ENCODE measurements at regions not wholly inside any gene's neighbourhood (a gene's known extent, or its start where the extent isn't known, plus 50 kb on each side); places are given as distances from the start of the nearest gene placed in this dataset.

DNA sequence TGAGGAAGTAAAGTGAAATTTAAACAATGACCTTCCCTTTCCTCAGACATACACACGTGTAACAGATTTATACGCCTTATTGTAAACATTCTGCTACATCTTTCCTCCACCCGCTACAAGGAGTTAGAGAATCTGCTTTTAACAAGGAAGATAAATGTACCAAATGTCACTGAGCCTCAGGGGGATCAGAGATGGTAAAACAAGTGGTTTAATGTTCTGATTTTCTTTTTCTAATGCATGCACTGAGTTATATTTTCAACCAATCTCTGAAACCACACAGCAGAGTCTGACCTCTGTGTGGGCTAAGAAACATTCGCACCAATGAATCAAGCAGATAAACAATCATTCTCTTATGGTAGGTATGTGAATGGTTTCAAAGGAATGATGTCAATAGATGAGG is 599.5 kb downstream of the ARL4A start:
- intact Hi-C loops (cut with DNase I): loop anchor here in 1 of 2 donors (10.0 kb wide), 1 partner anchor 1168 kb away; no protein-coding TSS in a partner anchor
- 28 to 43% methylated on average over 4 of the region's 4 CpGs for WGBS, 2 donors

DNA sequence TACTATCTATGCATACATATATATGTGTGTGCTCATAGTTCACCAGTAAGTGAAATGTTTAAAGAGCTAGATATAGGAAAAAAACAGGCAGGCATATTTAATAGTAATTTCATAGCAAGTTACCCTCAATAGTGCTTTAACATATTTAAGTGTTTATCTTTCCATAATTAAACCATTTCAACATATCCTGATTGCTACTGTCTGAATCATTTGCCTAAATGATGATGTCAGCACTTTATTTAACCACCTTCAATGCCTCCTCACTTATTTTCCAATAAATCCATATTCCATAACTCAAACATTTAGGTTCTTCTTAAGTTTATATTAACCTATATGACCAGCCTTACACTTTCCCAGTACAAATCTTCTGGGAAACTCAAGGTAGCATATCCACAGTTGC is 601.1 kb downstream of the ARL4A start:
- no peak overlapping the region for H3K4me3 ChIP-seq (ENCODE audit: low read length in 2 of 2)
- H3K27ac ChIP-seq (ENCODE audit: low read depth in 1 of 2, low read length in 2 of 2): no peak overlapping the region

More for the DNA sequence above, 599.5 kb downstream of the ARL4A start:
- no peak overlapping the region for H3K27ac ChIP-seq (ENCODE audit: low read depth in 1 of 2, low read length in 2 of 2)
- H3K4me3 ChIP-seq (ENCODE audit: low read length in 2 of 2): no peak overlapping the region
- ATAC-seq (ENCODE audit: low FRiP score) (no peak), DNase-seq (no peak)
- H3K9me3 ChIP-seq (ENCODE audit: control insufficient read depth, low read length): no peaks in the 10 kb centered on the region
- no peaks in the 10 kb centered on the region for H3K27me3 ChIP-seq (ENCODE audit: control insufficient read depth in 1 of 2, insufficient read depth in 2 of 2, low read length in 1 of 2)
- no peaks in the 10 kb centered on the region for H3K4me1 ChIP-seq (ENCODE audit: control insufficient read depth in 1 of 2, insufficient read depth in 2 of 2, low read length in 2 of 2)
- no peaks in the 10 kb centered on the region for H3K36me3 ChIP-seq (ENCODE audit: control insufficient read depth in 1 of 2, insufficient read depth in 2 of 2, low read length in 1 of 2)

DNA sequence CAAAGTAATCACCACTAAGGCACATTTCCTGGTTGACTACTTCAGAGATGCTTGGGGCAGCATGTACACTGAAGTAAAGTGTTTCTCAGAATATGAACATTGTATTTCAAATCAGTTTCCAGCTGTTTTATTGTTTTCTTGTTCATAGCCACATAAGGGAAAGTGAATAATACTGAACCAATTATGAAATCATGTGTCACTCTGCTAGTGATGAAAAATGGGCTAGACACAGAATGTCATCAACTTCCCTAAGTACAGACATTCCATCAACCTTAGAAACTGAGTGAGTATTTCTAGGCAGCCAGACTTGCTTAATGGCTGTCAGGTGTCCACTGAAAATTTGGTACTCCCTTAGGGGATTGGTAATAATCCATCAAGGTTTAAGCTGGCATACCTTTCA is 603.5 kb downstream of the ARL4A start:
- no peak for ATAC-seq (ENCODE audit: low FRiP score)
- intact Hi-C loops (cut with DNase I): no loop called here

More for the DNA sequence above, 601.1 kb downstream of the ARL4A start:
- DNase-seq (no peak), ATAC-seq (ENCODE audit: low FRiP score) (no peak)
- H3K9me3 ChIP-seq (ENCODE audit: control insufficient read depth, low read length): no peaks in the 10 kb centered on the region
- intact Hi-C loops (cut with DNase I): loop anchor here in 1 of 2 donors (10.0 kb wide), 1 partner anchor 1166 kb away; no protein-coding TSS in a partner anchor
- no peaks in the 10 kb centered on the region for H3K4me1 ChIP-seq (ENCODE audit: control insufficient read depth in 1 of 2, insufficient read depth in 2 of 2, low read length in 2 of 2)
- H3K27me3 ChIP-seq (ENCODE audit: control insufficient read depth in 1 of 2, insufficient read depth in 2 of 2, low read length in 1 of 2): no peaks in the 10 kb centered on the region
- no peaks in the 10 kb centered on the region for H3K36me3 ChIP-seq (ENCODE audit: control insufficient read depth in 1 of 2, insufficient read depth in 2 of 2, low read length in 1 of 2)

DNA sequence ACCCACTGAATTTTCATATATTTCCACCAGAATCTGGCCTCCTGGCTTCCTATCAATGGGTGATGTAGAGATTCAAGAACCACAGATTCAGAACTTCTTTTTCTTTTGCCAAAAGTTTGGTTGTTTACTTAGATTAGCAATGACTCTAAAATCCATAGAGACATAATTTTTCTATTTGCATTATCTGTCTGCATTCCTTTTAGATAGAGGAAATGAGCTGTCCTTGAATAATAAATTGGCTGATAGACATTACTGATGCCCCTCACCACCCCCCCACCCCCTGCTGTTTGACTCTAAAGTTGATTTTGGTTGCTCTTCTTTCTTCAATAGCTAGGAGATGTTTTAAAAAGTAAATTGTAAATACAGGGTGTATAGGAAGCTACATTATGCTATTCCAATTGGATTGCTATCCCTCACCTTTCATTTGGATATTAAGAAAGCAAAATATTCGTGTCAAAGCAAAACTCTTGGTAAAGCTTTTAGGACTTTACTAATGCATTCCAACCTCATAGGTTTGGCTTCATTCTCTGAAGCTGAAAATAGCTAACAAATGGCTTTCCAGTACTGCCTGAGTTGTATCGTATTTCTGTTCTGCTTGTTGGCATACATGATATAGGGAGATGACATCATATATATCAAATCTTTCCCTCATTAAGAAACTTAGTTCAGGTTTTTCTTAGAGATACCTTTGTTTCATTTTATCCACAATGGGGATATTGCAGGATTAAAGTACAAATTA is 606.0 kb downstream of the ARL4A start:
- Histone ChIP-seq H3K4me1 (ENCODE audit: control insufficient read depth in 1 of 2, insufficient read depth in 2 of 2, low read length in 2 of 2) (no peaks in the 10 kb centered on the region), H3K27ac (ENCODE audit: low read depth in 1 of 2, low read length in 2 of 2) (no peak overlapping the region), H3K9me3 (ENCODE audit: control insufficient read depth, low read length) (no peaks in the 10 kb centered on the region), H3K27me3 (ENCODE audit: control insufficient read depth in 1 of 2, insufficient read depth in 2 of 2, low read length in 1 of 2) (no peaks in the 10 kb centered on the region), H3K36me3 (ENCODE audit: control insufficient read depth in 1 of 2, insufficient read depth in 2 of 2, low read length in 1 of 2) (no peaks in the 10 kb centered on the region), H3K4me3 (ENCODE audit: low read length in 2 of 2) (no peak overlapping the region)
- no peak for ATAC-seq (ENCODE audit: low FRiP score)
- intact Hi-C loops (cut with DNase I): no loop called here
- DNase-seq: no peak
- WGBS, 2 donors: 8 to 18% methylated on average over 2 of the region's 2 CpGs

More for the DNA sequence above, 603.5 kb downstream of the ARL4A start:
- Histone ChIP-seq H3K27me3 (ENCODE audit: control insufficient read depth in 1 of 2, insufficient read depth in 2 of 2, low read length in 1 of 2) (no peaks in the 10 kb centered on the region), H3K4me1 (ENCODE audit: control insufficient read depth in 1 of 2, insufficient read depth in 2 of 2, low read length in 2 of 2) (no peaks in the 10 kb centered on the region), H3K36me3 (ENCODE audit: control insufficient read depth in 1 of 2, insufficient read depth in 2 of 2, low read length in 1 of 2) (no peaks in the 10 kb centered on the region), H3K4me3 (ENCODE audit: low read length in 2 of 2) (no peak overlapping the region), H3K27ac (ENCODE audit: low read depth in 1 of 2, low read length in 2 of 2) (no peak overlapping the region), H3K9me3 (ENCODE audit: control insufficient read depth, low read length) (no peaks in the 10 kb centered on the region)
- DNase-seq: no peak

DNA sequence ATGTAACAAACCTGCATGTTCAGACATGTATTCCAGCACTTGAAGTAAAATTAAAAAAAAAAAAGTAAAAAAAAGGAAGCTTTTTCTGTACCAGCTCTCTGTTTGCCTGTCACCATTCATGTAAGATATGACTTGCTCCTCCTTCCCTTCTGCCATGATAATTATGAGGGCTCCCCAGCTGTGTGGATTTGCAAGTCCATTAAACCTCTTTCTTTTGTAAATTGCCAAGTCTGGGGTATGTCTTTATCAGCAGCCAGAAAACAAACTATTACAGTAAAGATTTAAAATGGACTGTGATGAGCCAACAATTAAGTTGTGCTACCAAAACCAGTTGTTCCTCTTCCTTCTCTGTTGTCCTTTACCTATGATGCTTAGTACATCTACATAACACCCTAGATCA is 619.6 kb downstream of the ARL4A start:
- no peak for DNase-seq
- no peaks in the 10 kb centered on the region for H3K4me1 ChIP-seq (ENCODE audit: control insufficient read depth in 1 of 2, insufficient read depth in 2 of 2, low read length in 2 of 2)
- no peaks in the 10 kb centered on the region for H3K27me3 ChIP-seq (ENCODE audit: control insufficient read depth in 1 of 2, insufficient read depth in 2 of 2, low read length in 1 of 2)
- no peak overlapping the region for H3K4me3 ChIP-seq (ENCODE audit: low read length in 2 of 2)
- H3K27ac ChIP-seq (ENCODE audit: low read depth in 1 of 2, low read length in 2 of 2): no peak overlapping the region
- ATAC-seq (ENCODE audit: low FRiP score): no peak
- H3K9me3 ChIP-seq (ENCODE audit: control insufficient read depth, low read length): no peaks in the 10 kb centered on the region
- intact Hi-C loops (cut with DNase I): no loop called here
- no peaks in the 10 kb centered on the region for H3K36me3 ChIP-seq (ENCODE audit: control insufficient read depth in 1 of 2, insufficient read depth in 2 of 2, low read length in 1 of 2)

DNA sequence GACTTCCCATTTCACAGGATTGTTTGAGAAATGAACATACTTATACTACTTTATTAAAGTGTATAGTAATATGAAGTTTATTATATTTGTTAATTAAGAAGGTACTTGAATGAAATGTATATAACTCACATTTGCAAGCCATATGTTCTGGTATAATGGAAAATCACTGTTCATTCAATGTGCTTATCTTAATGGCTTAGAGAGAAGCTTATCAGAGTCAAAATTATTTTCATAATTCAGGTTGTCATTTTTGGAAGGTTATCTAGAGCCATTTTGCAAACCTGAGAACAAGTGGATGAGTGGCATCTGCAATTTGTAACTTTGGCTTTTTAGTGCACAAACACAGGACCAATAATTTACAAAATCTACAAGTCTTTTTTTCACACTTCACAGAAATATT is 621.0 kb downstream of the ARL4A start:
- no peak for DNase-seq
- no peak for ATAC-seq (ENCODE audit: low FRiP score)
- H3K36me3 ChIP-seq (ENCODE audit: control insufficient read depth in 1 of 2, insufficient read depth in 2 of 2, low read length in 1 of 2): no peaks in the 10 kb centered on the region
- H3K9me3 ChIP-seq (ENCODE audit: control insufficient read depth, low read length): no peaks in the 10 kb centered on the region
- no peak overlapping the region for H3K4me3 ChIP-seq (ENCODE audit: low read length in 2 of 2)
- H3K4me1 ChIP-seq (ENCODE audit: control insufficient read depth in 1 of 2, insufficient read depth in 2 of 2, low read length in 2 of 2): no peaks in the 10 kb centered on the region
- no peak overlapping the region for H3K27ac ChIP-seq (ENCODE audit: low read depth in 1 of 2, low read length in 2 of 2)
- intact Hi-C loops (cut with DNase I): no loop called here
- H3K27me3 ChIP-seq (ENCODE audit: control insufficient read depth in 1 of 2, insufficient read depth in 2 of 2, low read length in 1 of 2): no peaks in the 10 kb centered on the region

DNA sequence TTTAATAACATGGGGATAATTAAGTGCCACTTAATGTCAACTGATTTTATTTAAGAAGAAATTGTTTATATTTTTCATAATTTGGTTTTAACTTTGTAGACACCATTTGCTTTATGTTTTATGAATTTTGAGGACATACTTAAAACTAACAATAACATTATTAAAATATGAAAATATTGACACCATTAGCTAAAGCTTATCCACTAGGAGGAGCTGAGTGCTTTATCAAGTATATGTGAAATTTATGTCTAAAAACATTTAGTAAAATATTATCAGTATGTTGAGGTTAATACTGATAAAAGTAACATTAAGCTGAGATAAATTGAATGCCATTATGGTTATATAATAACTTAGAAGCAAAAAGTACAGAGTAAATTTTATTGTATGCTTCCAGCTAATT is 622.1 kb downstream of the ARL4A start:
- DNase-seq: no peak
- ATAC-seq (ENCODE audit: low FRiP score): no peak
- intact Hi-C loops (cut with DNase I): no loop called here
- Histone ChIP-seq H3K4me3 (ENCODE audit: low read length in 2 of 2) (no peak overlapping the region), H3K9me3 (ENCODE audit: control insufficient read depth, low read length) (no peaks in the 10 kb centered on the region), H3K27me3 (ENCODE audit: control insufficient read depth in 1 of 2, insufficient read depth in 2 of 2, low read length in 1 of 2) (no peaks in the 10 kb centered on the region), H3K27ac (ENCODE audit: low read depth in 1 of 2, low read length in 2 of 2) (no peak overlapping the region), H3K4me1 (ENCODE audit: control insufficient read depth in 1 of 2, insufficient read depth in 2 of 2, low read length in 2 of 2) (no peaks in the 10 kb centered on the region), H3K36me3 (ENCODE audit: control insufficient read depth in 1 of 2, insufficient read depth in 2 of 2, low read length in 1 of 2) (no peaks in the 10 kb centered on the region)

DNA sequence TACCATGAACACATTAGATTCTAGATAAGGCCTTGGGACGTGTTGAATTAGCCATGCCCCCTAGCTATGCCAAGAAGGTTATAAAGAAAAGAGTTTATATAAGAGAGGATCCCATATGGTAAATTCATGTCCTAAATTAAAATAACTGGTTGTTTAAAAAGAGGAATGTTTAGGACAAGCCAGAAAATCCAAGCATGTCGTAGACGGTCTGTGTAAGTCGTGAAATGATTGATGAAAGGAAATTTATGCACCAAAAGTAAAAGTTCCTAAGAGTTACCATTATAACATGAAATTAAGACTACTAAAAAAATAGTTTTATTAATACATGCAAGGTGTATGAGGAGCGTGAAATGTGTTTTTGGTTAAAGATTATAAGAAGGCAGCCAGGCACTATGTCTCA is 624.9 kb downstream of the ARL4A start:
- Histone ChIP-seq H3K4me1 (ENCODE audit: control insufficient read depth in 1 of 2, insufficient read depth in 2 of 2, low read length in 2 of 2) (no peaks in the 10 kb centered on the region), H3K4me3 (ENCODE audit: low read length in 2 of 2) (no peak overlapping the region), H3K27me3 (ENCODE audit: control insufficient read depth in 1 of 2, insufficient read depth in 2 of 2, low read length in 1 of 2) (no peaks in the 10 kb centered on the region), H3K27ac (ENCODE audit: low read depth in 1 of 2, low read length in 2 of 2) (no peak overlapping the region), H3K36me3 (ENCODE audit: control insufficient read depth in 1 of 2, insufficient read depth in 2 of 2, low read length in 1 of 2) (no peaks in the 10 kb centered on the region), H3K9me3 (ENCODE audit: control insufficient read depth, low read length) (no peaks in the 10 kb centered on the region)
- 80 to 86% methylated on average over 5 of the region's 5 CpGs for WGBS, 2 donors
- intact Hi-C loops (cut with DNase I): no loop called here
- ATAC-seq (ENCODE audit: low FRiP score): no peak
- DNase-seq: no peak

DNA sequence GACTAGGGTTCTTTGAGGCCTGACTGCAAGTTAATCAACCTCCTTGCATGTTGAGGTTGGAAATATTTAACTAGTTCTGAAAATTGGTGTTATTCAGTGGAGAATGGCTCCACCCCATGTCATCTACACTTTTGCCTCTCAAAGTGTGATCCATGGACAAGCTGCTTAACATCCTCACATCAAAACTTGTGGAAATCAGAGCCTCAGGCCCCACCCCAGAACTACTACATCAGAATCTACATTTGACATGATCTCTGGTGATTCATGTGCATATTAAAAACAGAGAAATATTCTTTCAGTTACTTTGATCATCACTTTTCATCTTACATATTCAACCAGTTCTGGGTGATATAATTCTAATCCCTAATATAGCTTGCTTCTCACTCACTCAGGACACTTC is 632.9 kb downstream of the ARL4A start:
- no peak overlapping the region for H3K4me3 ChIP-seq (ENCODE audit: low read length in 2 of 2)
- H3K4me1 ChIP-seq (ENCODE audit: control insufficient read depth in 1 of 2, insufficient read depth in 2 of 2, low read length in 2 of 2): no peaks in the 10 kb centered on the region
- ATAC-seq (ENCODE audit: low FRiP score): no peak
- H3K9me3 ChIP-seq (ENCODE audit: control insufficient read depth, low read length): no peaks in the 10 kb centered on the region
- no peak for DNase-seq
- intact Hi-C loops (cut with DNase I): no loop called here
- no peak overlapping the region for H3K27ac ChIP-seq (ENCODE audit: low read depth in 1 of 2, low read length in 2 of 2)
- no peaks in the 10 kb centered on the region for H3K36me3 ChIP-seq (ENCODE audit: control insufficient read depth in 1 of 2, insufficient read depth in 2 of 2, low read length in 1 of 2)
- H3K27me3 ChIP-seq (ENCODE audit: control insufficient read depth in 1 of 2, insufficient read depth in 2 of 2, low read length in 1 of 2): no peaks in the 10 kb centered on the region
